GM18867 (cell line): ENCODE measurements at regions not wholly inside any gene's neighbourhood (a gene's known extent, or its start where the extent isn't known, plus 50 kb on each side); places are given as distances from the start of the nearest gene placed in this dataset.
"Not testable (repeated sequence)": the region's sequence is repeated elsewhere in the genome, so short reads cannot be mapped to it uniquely, and the experiment has no call there.

ENCODE experiments used
- ATAC-seq: cut with Tn5 transposase; IDR thresholded peaks from one replicate; pipeline ENCODE4 v1.9.1; 2021; ENCODE audit warnings: mild to moderate bottlenecking, moderate library complexity; ENCODE audit not compliant: unreplicated experiment

DNA sequence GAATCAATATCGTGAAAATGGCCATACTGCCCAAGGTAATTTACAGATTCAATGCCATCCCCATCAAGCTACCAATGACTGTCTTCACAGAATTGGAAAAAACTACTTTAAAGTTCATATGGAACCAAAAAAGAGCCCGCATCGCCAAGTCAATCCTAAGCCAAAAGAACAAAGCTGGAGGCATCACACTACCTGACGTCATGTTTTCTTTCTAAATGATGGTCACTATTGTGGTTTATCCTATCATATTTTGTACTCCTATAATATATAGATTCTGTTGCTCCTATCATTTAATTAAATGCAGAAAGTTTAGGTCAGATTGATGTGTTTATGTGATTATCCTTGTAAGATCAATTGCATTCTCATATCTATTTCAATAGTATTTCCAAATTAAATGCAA is 796.9 kb upstream of the NCAM2 start:
- not testable (repeated sequence) for ATAC-seq

DNA sequence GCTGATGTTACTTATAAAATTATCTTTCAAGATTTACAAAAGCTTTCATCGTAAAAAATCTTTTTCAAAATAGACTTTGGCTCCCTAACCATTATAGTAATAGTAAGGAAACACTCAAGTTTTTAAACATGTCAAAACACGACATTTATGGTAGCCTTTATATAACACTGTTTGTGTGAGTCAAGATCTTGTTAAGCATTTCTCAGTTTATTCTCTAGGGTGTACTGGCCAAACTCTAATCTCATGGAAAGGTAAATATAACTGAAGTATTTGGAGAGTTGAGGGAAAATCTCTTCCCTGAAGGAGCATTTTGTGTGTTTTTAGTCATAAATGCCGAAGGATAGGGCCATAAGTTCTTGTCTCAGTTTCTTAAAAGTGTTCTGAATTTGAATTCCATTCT is 790.9 kb upstream of the NCAM2 start:
- ATAC-seq, result no peak

DNA sequence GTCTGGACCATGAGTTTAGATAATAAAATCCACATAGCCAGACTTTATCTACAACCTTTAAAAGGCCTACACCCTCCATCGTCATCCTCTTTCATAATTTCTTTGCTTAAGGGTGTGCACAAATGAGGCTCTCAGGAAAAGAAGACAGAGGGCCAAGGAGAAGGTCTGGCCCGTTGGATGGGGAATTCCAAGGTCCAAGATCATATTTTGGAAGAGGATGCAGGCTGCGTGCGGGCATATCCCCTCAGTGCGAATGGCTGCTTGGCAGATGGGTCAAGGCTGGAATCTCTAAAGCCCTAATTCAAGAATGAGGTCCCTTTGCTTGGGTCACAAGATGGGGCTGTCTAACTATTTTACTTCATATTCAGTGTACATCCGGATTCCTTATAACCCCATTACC is 782.2 kb upstream of the NCAM2 start:
- ATAC-seq, result no peak

DNA sequence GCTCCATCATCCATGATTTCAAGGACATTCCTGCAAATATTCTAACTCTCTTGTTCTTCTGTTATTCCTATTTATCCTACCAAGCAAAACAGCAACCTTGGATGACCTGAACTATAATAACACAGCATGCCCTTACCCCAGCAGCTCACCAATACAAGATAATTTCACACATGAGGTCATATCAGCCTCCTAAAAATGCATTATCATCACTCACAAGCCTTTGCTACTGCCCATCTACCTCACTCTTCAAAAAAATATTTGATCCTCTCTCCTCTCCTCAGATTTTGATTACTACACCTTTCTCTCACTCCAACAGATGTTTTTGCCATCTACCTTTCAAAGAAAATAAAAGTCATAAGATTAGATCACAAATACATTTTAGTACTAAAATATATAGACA is 777.6 kb upstream of the NCAM2 start:
- ATAC-seq, result no peak

DNA sequence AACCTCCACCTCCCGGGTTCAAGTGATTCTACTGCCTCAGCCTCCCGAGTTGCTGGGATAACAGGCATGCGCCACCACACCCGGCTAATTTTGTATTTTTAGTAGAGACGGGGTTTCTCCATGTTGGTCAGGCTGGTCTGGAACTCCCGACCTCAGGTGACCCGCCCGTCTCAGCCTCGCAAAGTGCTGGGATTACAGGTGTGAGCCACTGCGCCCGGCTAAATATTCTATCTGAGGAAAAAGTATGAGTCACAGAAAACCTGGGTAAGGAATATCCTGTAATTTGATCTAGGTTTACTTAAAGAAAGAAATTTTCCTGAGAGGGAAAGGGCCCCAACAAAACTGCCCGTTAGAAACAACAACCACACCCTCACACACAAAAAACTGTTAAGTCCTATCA is 776.2 kb upstream of the NCAM2 start:
- not testable (repeated sequence) for ATAC-seq

DNA sequence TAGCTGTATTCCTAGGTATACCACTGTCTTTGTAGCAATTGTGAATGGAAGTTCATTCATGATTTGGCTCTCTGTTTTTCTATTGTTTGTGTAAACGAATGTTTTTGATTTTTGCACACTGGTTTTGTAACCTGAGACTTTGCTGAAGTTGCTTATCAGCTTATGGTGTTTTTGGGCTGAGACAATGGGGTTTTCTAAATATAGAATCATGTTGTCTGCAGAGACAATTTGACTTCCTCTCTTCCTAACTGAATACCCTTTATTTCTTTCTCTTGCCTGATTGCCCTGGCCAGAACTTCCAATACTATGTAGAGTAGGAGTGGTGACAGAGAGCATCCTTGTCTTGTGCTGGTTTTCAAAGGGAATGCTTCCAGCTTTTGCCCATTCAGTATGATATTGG is 761.6 kb upstream of the NCAM2 start:
- ATAC-seq, result not testable (repeated sequence)

DNA sequence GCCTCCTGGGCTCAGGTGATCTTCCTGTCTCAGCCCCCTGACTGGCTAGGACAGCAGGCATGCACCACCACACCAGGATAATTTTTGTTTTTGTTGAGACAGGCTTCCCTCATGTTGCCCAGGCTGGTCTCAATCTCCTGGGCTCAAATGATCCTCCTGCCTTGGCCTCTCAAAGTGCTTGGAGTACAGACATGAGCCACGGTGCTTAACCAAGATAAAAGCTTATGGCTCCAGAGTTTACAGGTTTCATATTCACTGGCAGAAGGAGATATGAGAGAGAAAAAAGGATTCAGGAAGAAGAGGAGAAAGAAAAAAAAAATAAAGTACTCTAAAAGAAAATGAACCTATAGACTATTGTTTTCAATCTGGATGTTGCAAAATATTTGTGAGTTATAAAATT is 748.8 kb upstream of the NCAM2 start:
- ATAC-seq, result no peak

DNA sequence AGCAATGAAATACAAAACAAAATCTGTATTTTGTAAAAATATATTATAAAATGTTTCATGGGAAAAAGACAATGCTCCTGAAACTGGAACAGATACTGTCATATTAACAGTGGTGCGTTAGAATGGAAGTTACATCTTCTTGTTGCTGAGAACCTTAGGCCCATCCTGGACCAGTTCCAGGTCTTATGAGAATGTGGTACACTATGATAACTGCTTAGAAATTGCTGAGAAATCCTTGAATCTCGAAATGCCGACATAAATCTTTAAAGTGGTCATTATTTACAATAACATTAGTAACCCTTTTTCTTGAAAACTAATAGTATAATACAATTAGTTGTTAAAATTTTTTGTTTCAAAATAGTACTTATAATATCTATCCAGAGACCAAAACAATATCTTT is 747.9 kb upstream of the NCAM2 start:
- no peak for ATAC-seq

DNA sequence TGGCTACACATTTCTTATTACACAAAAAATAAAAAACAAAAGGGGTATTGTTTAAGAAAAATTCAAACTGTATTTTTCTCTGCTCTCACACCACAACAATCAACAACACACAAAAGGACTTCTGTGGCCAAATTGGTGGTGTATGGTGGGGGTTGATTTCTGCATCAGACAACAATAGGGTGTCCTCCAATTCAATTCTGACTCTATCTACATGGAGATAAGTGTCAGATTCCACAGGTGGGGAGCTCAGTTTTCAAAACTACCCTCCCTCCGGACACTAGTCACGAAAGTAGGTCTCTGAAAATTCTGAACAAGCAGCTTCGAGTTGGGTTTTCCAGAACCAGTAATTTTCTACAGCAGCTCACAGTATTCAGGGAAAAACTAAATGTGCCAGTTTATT is 744.9 kb upstream of the NCAM2 start:
- ATAC-seq, result no peak

DNA sequence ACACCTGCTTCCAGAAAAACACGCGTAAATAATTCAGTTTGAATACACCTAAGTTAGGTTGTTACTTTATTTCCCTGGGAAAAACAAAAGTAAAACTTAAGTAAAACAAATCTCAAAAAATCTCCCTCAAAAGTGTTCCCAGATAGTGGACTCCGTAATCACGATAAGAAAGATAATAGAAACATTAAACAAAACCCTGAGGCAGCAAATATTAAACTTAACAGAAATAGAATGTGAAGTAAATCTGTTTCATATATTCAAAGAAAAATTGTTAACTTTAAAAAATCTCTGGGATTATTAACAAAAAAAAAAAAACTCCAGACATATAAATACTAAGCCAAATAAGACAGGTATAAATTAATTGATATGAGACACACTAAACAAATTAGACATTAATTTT is 743.2 kb upstream of the NCAM2 start:
- ATAC-seq, result no peak

DNA sequence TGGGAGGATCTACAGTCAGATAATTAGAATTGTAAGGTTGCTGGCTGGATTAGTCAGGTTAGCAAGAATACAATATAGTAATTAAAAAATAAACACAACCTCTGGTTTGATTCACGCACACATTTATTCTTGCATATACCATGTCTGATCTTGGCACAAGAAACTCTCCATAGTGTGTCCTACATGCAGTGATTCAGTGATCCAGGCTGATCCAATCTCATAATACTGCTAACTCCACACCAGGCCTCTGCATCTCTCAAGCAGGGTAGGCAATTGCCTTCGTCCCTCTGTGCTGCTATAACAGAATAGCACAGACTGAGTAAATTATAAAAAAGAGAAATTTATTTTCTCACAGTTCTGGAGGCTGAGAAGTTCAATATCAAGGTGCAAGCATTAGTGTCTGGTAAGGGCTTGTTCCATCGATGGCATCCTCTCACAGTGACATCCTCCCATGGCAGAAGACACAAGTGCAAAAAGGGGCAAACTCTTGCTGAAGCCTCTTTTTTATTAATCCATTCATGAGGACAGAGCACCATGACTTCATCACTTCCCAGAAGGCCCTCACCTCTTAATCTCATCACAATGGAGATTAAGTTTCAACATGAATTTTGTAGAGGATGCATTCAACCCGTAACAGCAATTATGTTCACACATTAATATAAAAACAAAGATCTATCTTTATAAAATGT is 741.0 kb upstream of the NCAM2 start:
- no peak for ATAC-seq

DNA sequence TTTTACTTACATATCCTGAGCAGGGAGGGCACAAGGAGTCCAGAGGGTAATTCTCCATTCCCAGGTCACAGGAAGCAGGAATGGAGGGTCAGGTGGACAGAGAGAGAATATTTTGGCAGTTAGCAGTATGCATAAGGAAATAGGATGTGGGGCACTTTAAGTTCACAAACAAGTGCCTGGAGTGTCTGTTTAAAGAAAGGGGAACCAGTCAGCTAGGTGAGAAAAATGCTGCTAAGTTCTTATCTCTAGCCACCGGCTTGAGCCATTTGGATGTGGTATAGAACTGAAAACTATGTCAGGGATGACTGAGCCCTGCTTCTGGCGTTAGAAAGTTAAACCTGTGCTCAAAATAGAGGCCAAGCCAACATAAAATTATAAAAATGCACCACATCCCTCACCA is 739.7 kb upstream of the NCAM2 start:
- ATAC-seq, result no peak

DNA sequence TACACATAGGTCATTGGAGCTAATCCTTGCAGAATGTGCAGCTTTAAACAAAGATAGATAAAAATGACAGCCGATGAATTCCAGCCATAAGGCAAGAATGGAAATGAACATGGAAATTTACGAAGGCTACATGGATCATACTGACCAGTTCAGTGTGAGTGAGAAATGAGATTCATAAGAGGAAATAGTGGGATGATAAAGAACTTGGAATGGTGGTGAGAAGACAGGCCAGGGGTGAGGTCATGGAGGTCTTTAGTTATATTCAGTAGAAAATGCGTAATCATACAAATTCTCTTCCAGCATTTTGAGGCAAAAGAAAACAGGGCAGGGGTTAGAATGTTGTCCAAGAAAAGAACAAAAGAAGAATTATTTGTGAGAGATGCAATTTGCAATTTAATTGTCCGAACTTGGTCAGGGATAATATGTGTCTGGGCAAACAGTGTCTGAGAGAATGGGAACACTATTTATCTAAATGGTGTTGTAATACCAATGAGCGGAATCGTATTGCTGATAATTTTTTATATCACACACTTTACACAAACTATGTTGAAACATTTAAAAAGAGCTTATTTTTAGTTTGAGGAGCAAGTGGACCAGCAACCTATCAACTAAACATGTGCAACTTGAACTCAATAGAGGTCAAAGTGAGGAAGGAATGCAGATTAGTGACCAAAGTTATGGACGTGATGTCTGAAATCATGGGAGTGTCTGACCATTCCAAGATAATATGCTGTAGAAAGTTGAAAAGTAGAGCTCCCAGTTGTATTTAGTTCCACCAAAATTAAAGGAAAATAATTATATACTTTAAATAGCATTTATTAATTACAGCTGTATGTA is 739.0 kb upstream of the NCAM2 start:
- no peak for ATAC-seq

DNA sequence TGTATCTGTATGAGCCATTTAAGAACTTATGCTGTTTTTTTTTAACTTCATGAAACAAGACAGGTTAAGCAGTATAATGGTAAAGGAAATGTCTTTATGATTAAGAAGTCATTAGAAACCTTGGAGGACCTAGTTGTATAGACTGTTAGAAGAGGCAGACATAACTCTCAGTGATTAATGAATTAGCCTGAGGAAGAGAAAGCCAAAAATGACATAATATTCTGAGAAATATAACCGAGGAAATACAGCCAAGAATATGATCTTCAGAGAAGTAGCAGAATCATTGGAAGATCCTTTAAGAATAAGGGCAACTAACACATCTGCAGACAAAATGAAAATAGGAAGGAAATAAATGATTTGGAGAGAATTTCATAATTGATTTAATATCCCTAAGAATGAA is 738.1 kb upstream of the NCAM2 start:
- no peak for ATAC-seq

DNA sequence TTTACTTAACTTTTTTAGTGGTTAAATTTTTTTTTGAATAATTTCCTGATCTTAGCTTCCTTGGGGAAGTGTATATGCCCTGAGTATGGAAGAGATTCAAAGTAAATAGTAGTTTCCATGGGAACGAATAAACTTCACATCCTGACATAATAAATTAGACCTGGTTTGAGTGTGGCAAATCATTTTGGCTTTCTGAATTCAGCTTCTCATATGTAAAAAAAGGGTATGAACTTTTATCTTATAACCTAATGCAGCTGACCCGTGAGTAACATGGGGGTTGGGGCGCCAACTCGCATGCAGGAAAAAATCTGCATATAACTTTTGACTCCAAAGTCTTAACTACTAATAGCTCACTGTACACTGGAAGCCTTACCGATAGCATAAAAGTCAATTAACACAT is 736.8 kb upstream of the NCAM2 start:
- ATAC-seq, result no peak

DNA sequence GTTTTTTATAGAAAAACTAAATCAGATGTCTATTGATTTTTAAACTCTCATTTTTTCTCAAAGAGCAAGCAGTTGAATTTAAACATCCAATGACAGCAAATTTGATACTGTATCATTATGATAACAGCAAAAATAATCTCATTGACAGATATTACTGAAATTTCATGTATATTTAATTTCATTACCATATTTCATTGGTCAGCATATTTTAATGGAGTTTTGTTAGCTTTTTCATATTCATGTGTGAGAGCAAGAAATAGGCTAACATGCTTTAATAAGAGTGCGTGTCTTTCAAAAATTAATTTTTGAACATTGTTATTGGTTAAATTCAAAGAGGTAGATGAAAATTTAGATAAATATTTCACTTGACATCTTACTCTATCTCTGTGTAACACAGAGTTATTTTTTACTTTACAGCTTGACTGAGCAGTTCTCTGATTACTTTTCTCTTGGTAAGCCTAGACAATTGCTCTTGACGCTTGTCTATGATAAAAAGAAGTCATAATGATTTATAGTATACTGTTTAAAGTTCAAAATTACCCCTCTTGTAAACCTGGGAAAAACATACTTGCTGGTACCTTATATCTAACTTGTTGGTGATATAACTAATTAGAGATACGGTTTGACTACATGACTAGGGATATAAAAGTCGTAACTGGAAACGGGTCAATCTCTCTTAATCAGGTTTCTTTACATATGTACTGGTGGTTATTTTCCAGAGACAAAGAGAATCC is 732.3 kb upstream of the NCAM2 start:
- no peak for ATAC-seq

DNA sequence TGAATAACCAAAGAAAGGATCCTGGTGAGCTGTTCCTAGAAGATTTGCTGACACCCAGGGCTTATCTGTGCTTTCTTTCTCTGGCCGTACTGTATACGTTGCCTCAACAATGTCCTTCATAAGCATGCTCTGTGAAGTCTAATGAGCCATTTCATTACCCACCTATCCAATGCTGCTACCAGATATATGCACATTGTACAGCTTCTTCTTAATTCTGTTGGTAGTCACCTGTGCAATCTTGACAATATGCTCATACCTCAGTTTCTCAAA is 731.8 kb upstream of the NCAM2 start:
- no peak for ATAC-seq

DNA sequence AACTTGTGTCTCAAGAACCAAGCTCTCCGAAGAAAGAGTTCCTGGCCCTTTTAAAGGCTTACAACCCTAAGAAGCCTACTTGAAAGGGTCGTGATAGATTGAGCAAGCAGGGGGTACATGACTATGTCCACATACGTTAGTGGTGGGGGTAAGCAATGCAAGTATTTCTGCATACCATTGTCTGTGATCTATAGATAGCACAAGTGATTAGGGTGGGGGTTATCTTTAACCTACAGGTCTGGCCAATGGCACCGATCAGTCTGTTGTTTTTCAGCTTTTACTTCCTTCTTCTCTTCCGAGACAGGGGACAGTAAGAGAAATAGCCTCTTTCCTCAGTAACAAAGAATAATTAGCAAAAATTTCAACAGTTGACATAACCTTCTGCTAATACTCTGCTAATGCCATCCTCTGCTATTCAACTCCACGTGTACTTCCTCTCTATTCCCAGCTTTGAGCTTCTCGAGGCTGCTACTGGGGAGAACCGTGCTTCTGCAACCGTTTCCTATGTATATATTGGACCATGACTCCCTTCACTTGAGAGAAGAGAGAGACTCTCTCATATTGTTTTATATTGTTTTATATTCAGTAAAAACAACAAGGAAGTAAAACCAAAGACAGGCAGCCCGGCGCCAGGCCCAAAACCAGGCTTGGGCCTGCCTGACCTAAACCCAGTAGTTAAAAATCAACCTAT is 727.7 kb upstream of the NCAM2 start:
- no peak for ATAC-seq

DNA sequence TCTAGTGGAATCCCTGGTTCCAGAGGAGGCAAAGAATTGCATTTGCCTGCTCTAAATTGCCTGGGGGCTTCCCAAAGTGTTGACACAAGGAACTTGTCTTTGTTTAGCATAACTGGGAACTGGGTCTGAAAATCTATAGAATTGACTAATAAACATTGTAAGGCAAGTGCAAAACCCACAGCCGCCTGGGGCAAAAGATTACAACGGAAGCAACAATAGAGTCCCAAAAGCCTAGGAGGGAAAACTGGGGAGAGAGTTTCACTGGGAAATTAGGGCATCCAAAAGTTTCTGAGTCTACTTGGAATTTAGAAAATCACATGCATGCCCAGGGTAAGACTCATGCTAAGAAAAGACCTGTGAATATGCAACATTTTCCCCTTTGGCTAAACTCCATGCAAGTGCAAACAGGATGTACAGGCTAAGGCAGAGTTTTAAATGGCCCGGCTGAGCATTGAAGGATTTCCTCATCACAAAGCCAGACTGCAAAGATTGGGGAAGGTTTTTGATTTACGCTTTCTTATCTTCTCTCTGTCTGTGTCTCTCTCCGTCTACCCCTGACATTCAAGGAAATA is 725.3 kb upstream of the NCAM2 start:
- ATAC-seq, result no peak

DNA sequence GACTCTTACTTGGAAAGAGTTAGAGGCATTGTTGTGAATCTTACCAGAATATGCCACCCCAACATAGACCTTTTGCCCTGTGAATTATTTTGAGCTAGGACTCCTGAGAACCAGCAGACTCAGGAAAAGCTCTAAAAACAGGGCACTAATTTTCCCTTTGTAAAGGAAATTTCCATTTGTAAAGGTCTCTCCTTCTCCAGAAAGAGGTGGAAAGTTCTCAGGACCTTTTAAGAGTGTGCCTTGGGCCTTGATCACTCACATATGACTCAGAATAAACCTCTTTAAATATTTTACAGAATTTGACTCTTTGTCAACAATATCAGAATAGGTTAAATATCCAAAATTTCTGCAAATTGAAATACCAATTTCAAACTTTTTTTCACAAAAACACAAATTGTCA is 721.8 kb upstream of the NCAM2 start:
- ATAC-seq, result no peak

DNA sequence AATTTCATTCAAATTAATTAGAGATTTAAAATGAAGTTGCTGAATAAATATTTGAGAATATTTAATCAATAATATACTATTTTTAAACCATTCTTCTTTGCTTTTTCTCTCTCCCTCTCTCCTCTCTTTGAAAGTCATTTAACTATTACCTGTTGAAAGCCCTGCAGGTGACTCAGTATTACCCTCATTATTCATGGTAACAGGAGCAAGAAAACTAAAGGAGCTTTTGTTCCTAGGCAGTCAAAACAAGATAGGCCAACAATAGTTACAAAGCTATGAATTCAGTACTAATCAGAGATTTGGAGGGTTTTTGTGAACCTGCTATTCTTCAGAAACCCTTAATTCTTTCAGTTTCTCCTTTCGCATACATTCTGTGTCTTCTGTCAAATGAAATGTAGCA is 721.3 kb upstream of the NCAM2 start:
- no peak for ATAC-seq
